OCI-LY1 (cell line): ENCODE measurements at regions not wholly inside any gene's neighbourhood (a gene's known extent, or its start where the extent isn't known, plus 50 kb on each side); places are given as distances from the start of the nearest gene placed in this dataset.

Experiments
- EZH2 ChIP-seq: fragments of 200-600 bp; sonication (generic), shearing (Covaris generic); IDR thresholded peaks from 2 replicates; pipeline ENCODE4 v1.8.0; 2017; ENCODE audit warnings: borderline replicate concordance, mixed run types, mild to moderate bottlenecking, antibody characterized with exemption, low read length, moderate library complexity, mixed read lengths
- TF ChIP-seq, protein P1 (sequence below): fragments of 200-600 bp; sonication (generic), shearing (Covaris generic); IDR thresholded peaks from 2 replicates; pipeline ENCODE4 v1.5.1; 2017; ENCODE audit warnings: mild to moderate bottlenecking, antibody characterized with exemption, low read length, moderate library complexity, mixed read lengths

DNA sequence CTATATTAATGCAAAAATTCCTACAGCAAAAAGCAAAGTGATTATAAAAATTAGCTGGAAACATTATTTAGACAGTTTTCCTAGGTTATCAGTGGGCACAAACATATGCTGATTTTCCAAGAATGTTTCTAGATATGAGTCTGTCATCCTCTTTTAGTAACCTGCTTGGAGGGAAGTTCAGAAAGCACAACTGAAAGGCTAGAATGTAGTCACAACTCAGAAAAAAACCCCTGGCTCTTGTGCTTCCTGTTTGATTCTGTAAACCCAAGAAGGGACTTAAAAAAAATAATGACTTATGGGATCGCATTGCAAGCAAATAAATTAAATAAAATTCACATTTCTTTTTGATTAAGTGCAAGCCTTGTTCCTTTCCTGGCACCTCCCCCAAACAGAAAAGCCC, 708.4 kb upstream of the EPHA7 start:
- TF ChIP-seq, protein P1, sequence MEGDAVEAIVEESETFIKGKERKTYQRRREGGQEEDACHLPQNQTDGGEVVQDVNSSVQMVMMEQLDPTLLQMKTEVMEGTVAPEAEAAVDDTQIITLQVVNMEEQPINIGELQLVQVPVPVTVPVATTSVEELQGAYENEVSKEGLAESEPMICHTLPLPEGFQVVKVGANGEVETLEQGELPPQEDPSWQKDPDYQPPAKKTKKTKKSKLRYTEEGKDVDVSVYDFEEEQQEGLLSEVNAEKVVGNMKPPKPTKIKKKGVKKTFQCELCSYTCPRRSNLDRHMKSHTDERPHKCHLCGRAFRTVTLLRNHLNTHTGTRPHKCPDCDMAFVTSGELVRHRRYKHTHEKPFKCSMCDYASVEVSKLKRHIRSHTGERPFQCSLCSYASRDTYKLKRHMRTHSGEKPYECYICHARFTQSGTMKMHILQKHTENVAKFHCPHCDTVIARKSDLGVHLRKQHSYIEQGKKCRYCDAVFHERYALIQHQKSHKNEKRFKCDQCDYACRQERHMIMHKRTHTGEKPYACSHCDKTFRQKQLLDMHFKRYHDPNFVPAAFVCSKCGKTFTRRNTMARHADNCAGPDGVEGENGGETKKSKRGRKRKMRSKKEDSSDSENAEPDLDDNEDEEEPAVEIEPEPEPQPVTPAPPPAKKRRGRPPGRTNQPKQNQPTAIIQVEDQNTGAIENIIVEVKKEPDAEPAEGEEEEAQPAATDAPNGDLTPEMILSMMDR: no peak
- no peak for TF ChIP-seq EZH2
